ENCODE measurements at regions not wholly inside any gene's neighbourhood (a gene's known extent, or its start where the extent isn't known, plus 50 kb on each side); places are given as distances from the start of the nearest gene placed in this dataset.

- intact Hi-C loops (cut with micrococcal nuclease) = no loop called here
- DNase-seq = no peak
- no peak for ATAC-seq
Measured at GRCh38 chrY:13127476-13127875, 222.8 kb downstream of the DDX3Y start.

DNA sequence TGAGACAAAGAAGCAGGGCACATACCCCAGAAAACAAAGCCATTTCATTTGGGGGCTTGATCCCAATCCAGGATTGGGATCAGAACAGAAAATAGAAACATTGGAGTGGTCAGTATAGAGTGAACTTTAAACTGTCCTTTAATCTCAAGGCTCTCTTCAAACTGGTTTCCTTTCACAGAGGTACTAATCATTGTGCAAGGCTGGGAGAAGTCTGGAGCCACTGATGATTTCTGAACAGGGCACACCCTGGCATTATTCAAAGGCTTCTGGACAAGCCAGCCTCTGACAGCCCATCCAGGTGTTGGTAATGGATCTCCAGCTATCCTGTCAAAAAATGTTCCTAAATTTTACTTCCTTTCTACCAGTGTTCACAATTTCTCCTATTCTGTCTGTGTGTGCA lies 244.5 kb downstream of the DDX3Y start:
- intact Hi-C loops (cut with micrococcal nuclease) = no loop called here
- ATAC-seq = no peak
- DNase-seq = no peak

- ATAC-seq (no peak), DNase-seq (no peak)
- intact Hi-C loops (cut with micrococcal nuclease) = no loop called here
Measured at GRCh38 chrY:13167698-13168097, 263.0 kb downstream of the DDX3Y start.

DNA sequence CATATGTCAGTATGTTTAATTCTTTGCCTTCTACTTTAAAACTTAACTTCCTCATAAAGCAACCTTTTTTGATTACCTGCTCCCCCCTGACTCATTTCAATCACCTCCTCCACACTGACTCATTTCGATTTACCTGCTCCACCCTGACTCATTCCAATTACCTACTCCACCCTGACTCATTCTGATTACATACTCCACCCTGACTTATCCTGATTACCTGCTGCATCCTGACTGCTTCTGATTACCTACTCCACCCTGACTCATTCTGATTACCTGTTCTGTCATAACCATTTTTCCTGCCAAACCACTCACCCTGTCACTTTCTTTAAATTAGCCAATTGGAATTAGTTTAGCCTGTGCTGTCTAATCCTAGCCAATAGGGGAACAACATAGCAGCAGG lies 263.6 kb downstream of the DDX3Y start:
- DNase-seq (no peak), ATAC-seq (no peak)
- intact Hi-C loops (cut with micrococcal nuclease) = no loop called here

All from left ventricle myocardium superior (tissue), 1 donor.